ENCODE measurements at regions not wholly inside any gene's neighbourhood (a gene's known extent, or its start where the extent isn't known, plus 50 kb on each side); places are given as distances from the start of the nearest gene placed in this dataset.

DNA sequence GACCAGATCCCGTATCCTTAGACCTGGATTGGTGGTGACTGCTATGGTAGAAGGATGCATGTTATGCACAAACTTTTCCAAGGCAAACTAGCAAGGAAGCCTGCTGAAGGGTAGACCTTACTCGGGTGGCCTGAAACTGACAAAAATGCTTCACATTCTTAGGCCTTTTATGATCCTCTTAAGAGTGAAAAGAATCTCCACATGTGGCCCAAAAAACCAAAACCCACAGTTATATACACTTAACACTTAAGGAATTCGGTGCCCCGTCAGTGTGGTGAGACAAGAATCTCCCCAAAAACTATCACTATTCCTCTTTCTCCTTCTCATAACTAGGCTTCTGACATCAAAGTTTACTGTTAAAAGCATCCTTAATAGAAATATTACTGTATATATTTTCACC, 130.1 kb upstream of the SOX2 start:
- TF ChIP-seq, protein P1, sequence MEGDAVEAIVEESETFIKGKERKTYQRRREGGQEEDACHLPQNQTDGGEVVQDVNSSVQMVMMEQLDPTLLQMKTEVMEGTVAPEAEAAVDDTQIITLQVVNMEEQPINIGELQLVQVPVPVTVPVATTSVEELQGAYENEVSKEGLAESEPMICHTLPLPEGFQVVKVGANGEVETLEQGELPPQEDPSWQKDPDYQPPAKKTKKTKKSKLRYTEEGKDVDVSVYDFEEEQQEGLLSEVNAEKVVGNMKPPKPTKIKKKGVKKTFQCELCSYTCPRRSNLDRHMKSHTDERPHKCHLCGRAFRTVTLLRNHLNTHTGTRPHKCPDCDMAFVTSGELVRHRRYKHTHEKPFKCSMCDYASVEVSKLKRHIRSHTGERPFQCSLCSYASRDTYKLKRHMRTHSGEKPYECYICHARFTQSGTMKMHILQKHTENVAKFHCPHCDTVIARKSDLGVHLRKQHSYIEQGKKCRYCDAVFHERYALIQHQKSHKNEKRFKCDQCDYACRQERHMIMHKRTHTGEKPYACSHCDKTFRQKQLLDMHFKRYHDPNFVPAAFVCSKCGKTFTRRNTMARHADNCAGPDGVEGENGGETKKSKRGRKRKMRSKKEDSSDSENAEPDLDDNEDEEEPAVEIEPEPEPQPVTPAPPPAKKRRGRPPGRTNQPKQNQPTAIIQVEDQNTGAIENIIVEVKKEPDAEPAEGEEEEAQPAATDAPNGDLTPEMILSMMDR (IDR thresholded peaks at IDR 0.05): no peak
- H3K27ac ChIP-seq: no peak overlapping the region

DNA sequence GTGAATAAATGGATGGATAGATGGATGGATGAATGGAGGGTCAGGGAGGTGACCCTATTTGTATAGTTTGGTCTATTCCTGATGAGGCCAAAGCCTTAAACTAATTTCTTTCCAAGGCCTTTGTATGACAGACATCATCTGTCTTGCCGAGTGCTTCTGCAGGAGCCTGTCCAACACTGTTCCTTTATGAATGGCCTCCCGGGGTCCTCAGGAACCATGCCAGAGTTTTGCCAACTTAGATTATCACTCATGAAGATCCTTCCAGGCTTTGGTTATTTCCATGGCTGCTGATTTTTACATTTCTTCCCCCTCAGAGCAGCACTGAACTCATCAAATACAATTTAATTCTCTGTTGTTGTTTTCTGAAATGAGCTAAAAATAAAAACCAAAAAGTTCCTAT, 133.0 kb upstream of the SOX2 start:
- no peak for DNase-seq
- Histone ChIP-seq H3K4me1 (no peaks in the 10 kb centered on the region), H3K9me3 (no peaks in the 10 kb centered on the region), H3K27me3 (no peaks in the 10 kb centered on the region), H3K9ac (ENCODE audit: low read depth in 2 of 2, low read length in 2 of 2) (no peak overlapping the region), H3K36me3 (no peaks in the 10 kb centered on the region), H3K27ac (no peak overlapping the region), H3K4me3 (no peak overlapping the region)
- TF ChIP-seq, protein P1 (IDR thresholded peaks at IDR 0.05): no peak
- intact Hi-C loops (cut with DNase I): no loop called here

More for the DNA sequence above, 130.1 kb upstream of the SOX2 start:
- no peaks in the 10 kb centered on the region for H3K27me3 ChIP-seq
- no peak for DNase-seq
- intact Hi-C loops (cut with DNase I): no loop called here
- no peaks in the 10 kb centered on the region for H3K4me1 ChIP-seq
- H3K36me3 ChIP-seq: no peaks in the 10 kb centered on the region
- H3K4me3 ChIP-seq: no peak overlapping the region
- no peaks in the 10 kb centered on the region for H3K9me3 ChIP-seq
- H3K9ac ChIP-seq (ENCODE audit: low read depth in 2 of 2, low read length in 2 of 2): no peak overlapping the region

DNA sequence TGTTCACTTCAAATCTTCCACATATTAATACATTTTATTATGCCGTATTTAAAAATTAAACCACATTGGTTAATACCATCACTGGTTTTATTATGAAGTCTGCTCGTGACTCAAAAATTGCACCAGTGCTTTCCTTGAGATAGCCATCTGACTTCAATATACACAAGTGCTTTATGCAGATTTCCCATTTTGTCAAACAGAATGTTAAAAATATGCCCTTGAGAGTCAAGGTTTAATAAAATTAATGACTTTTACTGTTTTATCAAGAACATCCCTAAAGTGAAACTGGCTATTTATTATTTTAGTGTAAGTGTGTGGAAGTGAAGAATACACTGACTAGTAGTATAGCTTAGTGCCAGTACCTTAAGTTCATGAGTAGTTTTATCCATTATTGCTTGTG, 139.3 kb upstream of the SOX2 start:
- Histone ChIP-seq H3K4me1 (no peaks in the 10 kb centered on the region), H3K4me3 (no peak overlapping the region), H3K27ac (no peak overlapping the region), H3K27me3 (no peaks in the 10 kb centered on the region), H3K9ac (ENCODE audit: low read depth in 2 of 2, low read length in 2 of 2) (no peak overlapping the region), H3K9me3 (no peaks in the 10 kb centered on the region), H3K36me3 (no peaks in the 10 kb centered on the region)
- TF ChIP-seq, protein P1 (IDR thresholded peaks at IDR 0.05): no peak
- intact Hi-C loops (cut with DNase I): no loop called here
- DNase-seq: no peak

DNA sequence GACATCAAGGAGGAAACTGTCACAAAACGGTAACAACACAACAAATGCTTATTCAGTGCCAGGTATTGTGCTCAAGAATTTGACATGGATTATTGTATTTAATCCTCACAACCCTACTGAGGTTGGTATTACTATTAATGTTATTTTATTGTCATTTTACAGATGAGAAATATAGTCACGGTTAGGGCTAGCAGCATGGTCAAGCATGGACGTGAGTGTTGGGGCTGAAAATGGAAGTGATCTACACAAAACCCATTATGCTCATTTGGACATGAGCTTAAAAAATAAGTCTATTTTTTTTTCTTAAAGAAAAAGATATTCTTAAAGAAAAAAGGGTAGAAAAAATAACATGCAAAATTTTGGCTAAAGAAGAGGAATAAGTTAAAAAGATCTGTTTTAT, 141.3 kb upstream of the SOX2 start:
- intact Hi-C loops (cut with DNase I): no loop called here
- Histone ChIP-seq H3K9ac (ENCODE audit: low read depth in 2 of 2, low read length in 2 of 2) (no peak overlapping the region), H3K27ac (no peak overlapping the region), H3K9me3 (no peaks in the 10 kb centered on the region), H3K4me3 (no peak overlapping the region), H3K36me3 (no peaks in the 10 kb centered on the region), H3K4me1 (no peaks in the 10 kb centered on the region), H3K27me3 (no peaks in the 10 kb centered on the region)
- TF ChIP-seq, protein P1 (IDR thresholded peaks at IDR 0.05): no peak
- DNase-seq: no peak

DNA sequence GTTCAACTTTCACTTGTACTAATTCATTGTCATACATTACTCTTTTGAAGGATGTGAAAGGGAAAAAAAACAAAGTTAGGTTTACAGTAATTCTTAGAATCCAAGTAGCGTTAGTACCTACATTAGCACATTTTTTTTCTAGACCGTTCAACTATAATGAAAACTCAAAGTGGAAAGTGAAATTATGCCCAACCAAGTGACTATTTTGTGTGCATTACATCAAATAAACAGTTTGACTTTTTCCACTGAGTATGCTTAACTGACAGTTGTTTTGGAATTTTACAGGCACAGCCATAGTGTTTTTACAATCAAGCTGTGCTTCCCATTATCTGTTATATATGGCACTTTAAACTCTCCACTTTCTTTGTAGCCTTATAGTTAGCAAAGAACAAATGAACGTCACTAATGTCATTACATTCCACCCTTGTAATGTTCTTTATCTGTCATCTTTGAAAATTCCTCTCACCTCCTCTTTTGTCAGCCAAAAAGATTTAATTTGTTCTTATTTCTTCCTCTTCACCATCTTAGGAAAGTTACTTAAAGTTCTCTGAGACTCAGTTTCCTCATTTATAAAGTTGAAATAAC, 142.3 kb upstream of the SOX2 start:
- no peak for DNase-seq
- Histone ChIP-seq H3K36me3 (no peaks in the 10 kb centered on the region), H3K27me3 (no peaks in the 10 kb centered on the region), H3K27ac (no peak overlapping the region), H3K4me3 (no peak overlapping the region), H3K9ac (ENCODE audit: low read depth in 2 of 2, low read length in 2 of 2) (no peak overlapping the region), H3K9me3 (no peaks in the 10 kb centered on the region), H3K4me1 (no peaks in the 10 kb centered on the region)
- intact Hi-C loops (cut with DNase I): no loop called here
- TF ChIP-seq, protein P1 (IDR thresholded peaks at IDR 0.05): no peak

Measured in colonic mucosa (tissue), 4 donors.